A549 (cell line): ENCODE measurements at regions not wholly inside any gene's neighbourhood (a gene's known extent, or its start where the extent isn't known, plus 50 kb on each side); places are given as distances from the start of the nearest gene placed in this dataset.

Source experiments
- PBX3 ChIP-seq: IDR thresholded peaks from 2 replicates; pipeline ENCODE4 v1.6.1; 2012
- POLR2A ChIP-seq: IDR thresholded peaks from 2 replicates; pipeline ENCODE4 v1.6.1; 2012; ENCODE audit warnings: mild to moderate bottlenecking, low read length
- USF2 ChIP-seq: fragments of 450-650 bp; IDR thresholded peaks from 2 replicates; pipeline ENCODE4 v1.6.1; 2014; ENCODE audit warnings: antibody characterized with exemption

GRCh38 chr2:146579147-146579930 is 1265.5 kb upstream of the ACVR2A start:
- TF ChIP-seq USF2 (no peak), PBX3 (no peak), POLR2A (no peak)
